Small intestine (tissue), 7 donors: ENCODE measurements at regions not wholly inside any gene's neighbourhood (a gene's known extent, or its start where the extent isn't known, plus 50 kb on each side); places are given as distances from the start of the nearest gene placed in this dataset.
A peak's percentile ranks its signal among the peaks of the same experiment; 100 is the strongest.

ENCODE experiments used
- DNase-seq, 2 donors: peaks; one replicate each; pipeline versions ENCODE4 v3.0.0 to v3.0.0-alpha.2; 2013
- FAIRE-seq: peaks from 2 replicates; lab custom pipeline; 2012; peaks lifted over from hg19 to GRCh38; lab: Jason Lieb, UNC
- H3K27ac ChIP-seq, 3 donors: one replicate each; pipeline ENCODE4 v1.5.1; 2013; ENCODE audit warnings: low read length in 2 of 3, mild to moderate bottlenecking in 2 of 3, control low read depth in 1 of 3, inconsistent platforms in 1 of 3, low read depth in 1 of 3, moderate library complexity in 1 of 3
- H3K27me3 ChIP-seq, 3 donors: one replicate each; pipeline ENCODE4 v1.6.1; 2013; ENCODE audit warnings: low read length in 3 of 3, inconsistent platforms in 1 of 3; ENCODE audit not compliant: control insufficient read depth in 3 of 3, insufficient read depth in 3 of 3
- H3K36me3 ChIP-seq, 3 donors: one replicate each; pipeline ENCODE4 v1.6.1; 2013; ENCODE audit warnings: low read length in 3 of 3, inconsistent platforms in 1 of 3, low read depth in 1 of 3, mild to moderate bottlenecking in 1 of 3, moderate library complexity in 1 of 3; ENCODE audit not compliant: control insufficient read depth in 3 of 3, insufficient read depth in 2 of 3
- H3K4me1 ChIP-seq, 3 donors: one replicate each; pipeline ENCODE4 v1.6.1; 2013; ENCODE audit warnings: low read length in 2 of 3, inconsistent platforms in 1 of 3, low read depth in 1 of 3, mild to moderate bottlenecking in 1 of 3, moderate library complexity in 1 of 3; ENCODE audit not compliant: control insufficient read depth in 3 of 3, insufficient read depth in 2 of 3
- H3K4me3 ChIP-seq, 3 donors: one replicate each; pipeline ENCODE4 v1.5.1; 2013; ENCODE audit warnings: low read length in 3 of 3, control low read depth in 1 of 3, inconsistent platforms in 1 of 3, low read depth in 1 of 3, mild to moderate bottlenecking in 1 of 3, moderate library complexity in 1 of 3
- H3K9me3 ChIP-seq, 2 donors: one replicate each; pipeline ENCODE4 v1.6.1; 2013; ENCODE audit warnings: low read depth in 1 of 2, low read length in 1 of 2; ENCODE audit not compliant: control insufficient read depth in 2 of 2, insufficient read depth in 1 of 2
- WGBS, 3 donors: extraction: QIAGEN DNeasy Blood & Tissue Kit; methylation state at CpG; one replicate each; pipeline ENCODE4 v1.1.7; 2013; 5-methylcytosine and 5-hydroxymethylcytosine counted together
- donor health status: healthy with polysubstance abuse.
- donor health status: control.
- donor health status: control.
- donor health status: Bipolar disorder and iron deficiency.
- donor health status: healthy.

GRCh38 chr12:75814851-75815754 lies 216.5 kb downstream of the PHLDA1 start:
- FAIRE-seq (no peak), DNase-seq (peak; percentile 44 to 81)
- Histone ChIP-seq H3K4me1 (peaks cover 0 to 12% (median 3%) of the 10 kb centered on the region in 3 donors), H3K4me3 (no peak overlapping the region), H3K27me3 (no peaks in the 10 kb centered on the region), H3K9me3 (no peaks in the 10 kb centered on the region), H3K36me3 (no peaks in the 10 kb centered on the region), H3K27ac (peak overlapping the region in 2 of 3 donors; percentile 47 to 70)
- WGBS, 3 donors, result 21 to 33% (median 30%) methylated on average over 6 of the region's 6 CpGs

DNA sequence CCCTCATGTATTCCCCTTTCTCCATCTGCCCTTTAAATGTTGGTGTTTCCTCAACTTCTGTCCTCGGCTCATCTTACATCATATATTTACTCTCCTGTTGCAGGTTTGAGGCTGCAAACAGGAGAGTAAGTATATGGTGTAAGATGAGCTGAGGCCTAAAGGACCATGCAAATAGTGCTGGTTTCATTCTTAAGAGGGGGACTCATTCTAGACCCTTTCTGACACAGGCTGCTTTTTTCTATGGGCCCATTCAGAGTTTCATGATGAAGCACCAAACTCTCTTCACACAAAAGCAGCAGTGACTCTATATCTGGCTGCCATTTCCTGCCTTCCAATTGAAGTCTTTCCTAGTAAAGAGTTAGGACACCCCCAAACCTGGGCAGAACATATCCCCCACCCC lies 218.5 kb downstream of the PHLDA1 start:
- DNase-seq, result no peak
- no peaks in the 10 kb centered on the region for H3K9me3 ChIP-seq
- no peak overlapping the region for H3K4me3 ChIP-seq
- no peak for FAIRE-seq
- no peaks in the 10 kb centered on the region for H3K36me3 ChIP-seq
- H3K27ac ChIP-seq, result no peak overlapping the region
- peaks cover 0 to 12% (median 3%) of the 10 kb centered on the region in 3 donors for H3K4me1 ChIP-seq
- H3K27me3 ChIP-seq, result no peaks in the 10 kb centered on the region
- WGBS, 3 donors, result 82 to 90% (median 82%) methylated on average over 1 of the region's 1 CpG

DNA sequence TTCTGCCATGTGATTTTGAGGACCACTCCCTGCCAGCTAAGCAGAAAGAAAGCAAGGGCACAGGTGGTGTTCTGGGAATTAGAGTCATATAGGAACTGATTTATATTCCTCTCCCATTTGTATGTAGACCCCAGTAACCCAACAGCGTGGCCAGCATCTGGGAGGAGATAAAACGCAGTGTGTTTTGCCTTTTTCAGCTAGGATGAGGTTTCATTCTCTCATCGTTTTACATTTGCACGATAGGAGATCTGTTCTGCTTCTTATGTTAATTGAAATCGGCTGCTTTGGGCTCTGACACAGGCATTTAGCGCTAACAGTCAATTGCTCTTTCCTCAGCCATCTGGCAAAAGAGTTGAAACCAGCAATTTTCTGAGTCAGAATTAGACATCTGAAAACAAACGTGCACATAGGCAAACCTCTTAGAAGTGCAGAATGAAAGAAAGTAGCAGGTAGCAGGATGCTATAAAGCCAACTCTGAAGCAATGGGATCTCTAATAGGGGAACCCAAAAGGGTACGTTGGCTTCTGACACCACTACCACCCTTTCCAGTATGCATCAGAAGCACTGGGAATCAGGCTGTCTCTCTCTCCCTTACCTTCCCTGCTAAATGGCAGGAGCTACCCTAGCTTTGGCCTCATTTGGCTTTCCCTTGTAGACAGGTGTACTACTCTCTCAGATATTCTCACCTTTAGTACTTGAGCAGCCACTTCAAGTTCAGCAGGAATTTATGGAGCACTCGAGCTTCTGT lies 219.1 kb downstream of the PHLDA1 start:
- WGBS, 3 donors, result 65 to 72% (median 67%) methylated on average over 9 of the region's 9 CpGs
- H3K4me3 ChIP-seq, result no peak overlapping the region
- H3K9me3 ChIP-seq, result no peaks in the 10 kb centered on the region
- H3K27me3 ChIP-seq, result no peaks in the 10 kb centered on the region
- peaks cover 0 to 12% (median 3%) of the 10 kb centered on the region in 3 donors for H3K4me1 ChIP-seq
- DNase-seq (no peak), FAIRE-seq (no peak)
- no peaks in the 10 kb centered on the region for H3K36me3 ChIP-seq
- H3K27ac ChIP-seq, result no peak overlapping the region

- Histone ChIP-seq H3K9me3 (no peaks in the 10 kb centered on the region), H3K36me3 (no peaks in the 10 kb centered on the region), H3K27ac (no peak overlapping the region), H3K27me3 (no peaks in the 10 kb centered on the region), H3K4me1 (peaks cover 0 to 2% (median 0%) of the 10 kb centered on the region in 3 donors), H3K4me3 (no peak overlapping the region)
- WGBS, 3 donors, result 76 to 87% (median 80%) methylated on average over 2 of the region's 2 CpGs
- DNase-seq (no peak), FAIRE-seq (no peak)
Observed at GRCh38 chr12:75809746-75810145, 221.8 kb downstream of the PHLDA1 start.

DNA sequence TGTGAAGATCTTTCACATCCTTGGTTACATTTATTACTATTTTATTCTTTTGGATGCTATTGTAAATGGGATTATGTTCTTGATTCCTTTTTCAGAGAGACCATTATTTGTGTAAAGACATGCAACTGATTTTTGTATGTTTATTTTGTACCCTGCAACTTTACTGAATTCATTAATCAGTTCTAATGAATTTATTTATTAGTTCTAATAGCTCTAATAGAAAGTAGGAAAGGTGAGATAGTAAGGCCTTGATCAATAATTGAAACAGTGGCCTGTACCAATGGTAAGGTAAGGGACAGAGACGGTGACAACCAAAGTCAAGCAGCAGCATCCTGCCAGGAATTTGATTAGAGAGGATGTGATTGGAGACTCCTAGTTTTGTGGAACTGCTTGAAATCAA lies 224.1 kb downstream of the PHLDA1 start:
- no peak for FAIRE-seq

DNA sequence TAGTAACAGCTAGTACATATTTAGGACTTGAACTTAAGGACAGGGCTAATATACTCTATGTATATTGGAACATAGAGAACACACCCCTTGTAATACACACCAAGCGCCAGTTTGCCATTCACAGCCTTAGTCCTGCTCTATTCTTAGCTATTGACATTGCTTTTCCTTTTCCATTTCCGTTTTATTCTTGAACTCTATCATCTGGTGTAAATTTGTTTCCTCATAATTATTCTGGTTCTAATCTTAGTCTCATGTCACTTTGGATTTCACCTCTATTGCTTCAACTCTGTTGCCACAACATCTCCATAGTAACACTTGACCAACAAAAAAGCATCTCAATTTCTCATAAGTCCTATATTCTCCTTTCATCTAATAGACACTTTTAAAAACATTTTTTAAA lies 225.7 kb downstream of the PHLDA1 start:
- no peaks in the 10 kb centered on the region for H3K27me3 ChIP-seq
- H3K36me3 ChIP-seq, result no peaks in the 10 kb centered on the region
- DNase-seq (no peak), FAIRE-seq (no peak)
- no peaks in the 10 kb centered on the region for H3K4me1 ChIP-seq
- WGBS, 3 donors, result 67 to 88% (median 84%) methylated on average over 2 of the region's 2 CpGs
- H3K9me3 ChIP-seq, result no peaks in the 10 kb centered on the region
- no peak overlapping the region for H3K4me3 ChIP-seq
- no peak overlapping the region for H3K27ac ChIP-seq

More for the DNA sequence above, 224.1 kb downstream of the PHLDA1 start:
- 47 to 95% (median 95%) methylated on average over 1 of the region's 1 CpG for whole genome bisulfite sequencing, 3 donors
- no peaks in the 10 kb centered on the region for H3K9me3 ChIP-seq
- H3K4me3 ChIP-seq, result no peak overlapping the region
- H3K36me3 ChIP-seq, result no peaks in the 10 kb centered on the region
- no peaks in the 10 kb centered on the region for H3K27me3 ChIP-seq
- no peaks in the 10 kb centered on the region for H3K4me1 ChIP-seq
- no peak for DNase-seq
- no peak overlapping the region for H3K27ac ChIP-seq

GRCh38 chr12:75805320-75805719 lies 226.3 kb downstream of the PHLDA1 start:
- H3K9me3 ChIP-seq, result no peaks in the 10 kb centered on the region
- H3K4me1 ChIP-seq, result no peaks in the 10 kb centered on the region
- DNase-seq, result no peak
- no peak overlapping the region for H3K4me3 ChIP-seq
- FAIRE-seq, result no peak
- no peaks in the 10 kb centered on the region for H3K27me3 ChIP-seq
- H3K36me3 ChIP-seq, result no peaks in the 10 kb centered on the region
- H3K27ac ChIP-seq, result no peak overlapping the region
- WGBS, 3 donors, result 72 to 86% (median 84%) methylated on average over 2 of the region's 2 CpGs

GRCh38 chr12:75798136-75798926 lies 233.2 kb downstream of the PHLDA1 start:
- no peaks in the 10 kb centered on the region for H3K27me3 ChIP-seq
- H3K27ac ChIP-seq, result no peak overlapping the region
- no peaks in the 10 kb centered on the region for H3K9me3 ChIP-seq
- H3K4me1 ChIP-seq, result no peaks in the 10 kb centered on the region
- 70 to 76% (median 75%) methylated on average over 4 of the region's 4 CpGs for WGBS, 3 donors
- H3K36me3 ChIP-seq, result no peaks in the 10 kb centered on the region
- H3K4me3 ChIP-seq, result no peak overlapping the region
- no peak for DNase-seq
- FAIRE-seq, result no peak
